HG02943 (cell line): ENCODE measurements at regions not wholly inside any gene's neighbourhood (a gene's known extent, or its start where the extent isn't known, plus 50 kb on each side); places are given as distances from the start of the nearest gene placed in this dataset.
"Not testable (repeated sequence)": the region's sequence is repeated elsewhere in the genome, so short reads cannot be mapped to it uniquely, and the experiment has no call there.

Experiments used
- ATAC-seq: cut with Tn5 transposase; IDR thresholded peaks from one replicate; pipeline ENCODE4 v1.9.1; 2021; ENCODE audit warnings: mild to moderate bottlenecking, low read depth, moderate library complexity; ENCODE audit not compliant: unreplicated experiment

DNA sequence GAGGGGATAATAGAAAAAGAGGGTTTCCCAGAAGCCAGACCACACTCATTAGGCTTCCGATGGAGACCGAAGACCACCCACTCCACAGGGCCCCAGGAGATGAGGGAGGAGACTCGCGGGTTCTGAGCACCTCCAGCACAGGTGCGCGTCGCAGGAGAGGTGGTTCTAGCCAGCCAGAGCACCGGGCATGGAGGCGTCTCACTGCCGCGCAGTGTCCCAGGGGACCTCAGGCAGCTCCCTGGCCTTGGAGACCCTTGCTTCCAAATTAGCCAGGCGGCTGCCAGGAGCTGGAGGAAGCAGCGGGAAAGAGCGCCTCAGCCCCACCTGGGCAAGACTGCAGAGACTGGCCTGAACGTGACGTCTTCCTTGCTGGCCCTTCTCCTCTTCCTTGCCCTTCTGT, 115.4 kb upstream of the FBXL7 start:
- no peak for ATAC-seq

DNA sequence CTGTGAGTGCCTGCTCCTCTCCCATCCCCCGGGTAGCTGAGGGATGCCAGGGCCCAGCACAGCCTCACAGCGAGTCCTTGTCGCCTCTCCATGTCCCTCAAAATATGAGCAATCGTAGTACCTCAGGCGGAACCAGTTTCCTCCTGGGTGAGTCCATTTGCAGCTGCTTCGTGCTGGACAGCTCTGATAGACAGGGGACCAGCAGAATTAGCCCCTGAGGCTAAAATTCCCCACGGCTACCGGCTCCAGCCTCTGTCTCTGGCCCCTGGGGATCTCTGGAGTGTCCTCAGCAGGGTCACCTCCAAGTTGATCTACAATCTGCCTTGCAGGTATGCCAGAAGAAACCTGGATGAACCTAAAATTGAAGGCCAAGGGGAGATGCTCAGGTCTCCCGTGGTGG, 115.8 kb upstream of the FBXL7 start:
- no peak for ATAC-seq

DNA sequence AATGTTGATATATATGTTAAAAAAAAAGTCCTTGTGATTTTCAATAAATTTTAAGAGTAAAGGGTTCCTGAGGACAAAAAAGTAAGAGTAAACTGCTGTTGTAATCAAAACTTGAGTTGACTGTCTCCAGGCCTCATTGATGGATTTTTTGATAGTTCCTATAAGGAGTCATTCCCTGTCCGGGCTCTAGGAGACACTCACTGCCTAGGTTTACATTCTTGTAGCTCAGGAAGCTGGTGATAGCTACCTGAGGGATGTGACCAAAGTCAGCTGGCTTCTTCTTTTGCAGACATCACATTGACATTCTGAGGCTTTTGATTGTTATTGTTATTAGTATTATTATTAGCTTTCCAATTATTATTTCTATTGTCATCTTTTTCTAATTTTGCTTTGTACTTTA, 116.5 kb upstream of the FBXL7 start:
- ATAC-seq = no peak

DNA sequence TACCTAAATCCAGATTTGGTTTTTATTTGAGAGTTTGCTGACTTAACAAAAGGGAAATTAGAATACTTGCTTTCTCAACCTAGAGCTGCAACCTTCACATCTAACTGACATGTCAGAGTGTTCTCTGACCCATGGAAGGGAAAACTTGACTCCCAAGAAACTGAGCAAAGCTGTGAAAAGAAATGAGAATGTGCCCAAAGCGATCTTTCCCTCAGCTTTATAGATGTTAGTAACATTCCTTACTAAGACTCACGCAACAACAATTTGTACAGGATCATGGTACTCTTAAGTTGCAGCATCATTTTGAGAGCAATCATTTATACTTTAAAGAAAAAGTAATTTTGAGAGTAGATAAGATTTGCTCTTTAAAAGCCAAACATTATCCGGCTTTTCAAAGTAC, 117.0 kb upstream of the FBXL7 start:
- ATAC-seq = no peak

DNA sequence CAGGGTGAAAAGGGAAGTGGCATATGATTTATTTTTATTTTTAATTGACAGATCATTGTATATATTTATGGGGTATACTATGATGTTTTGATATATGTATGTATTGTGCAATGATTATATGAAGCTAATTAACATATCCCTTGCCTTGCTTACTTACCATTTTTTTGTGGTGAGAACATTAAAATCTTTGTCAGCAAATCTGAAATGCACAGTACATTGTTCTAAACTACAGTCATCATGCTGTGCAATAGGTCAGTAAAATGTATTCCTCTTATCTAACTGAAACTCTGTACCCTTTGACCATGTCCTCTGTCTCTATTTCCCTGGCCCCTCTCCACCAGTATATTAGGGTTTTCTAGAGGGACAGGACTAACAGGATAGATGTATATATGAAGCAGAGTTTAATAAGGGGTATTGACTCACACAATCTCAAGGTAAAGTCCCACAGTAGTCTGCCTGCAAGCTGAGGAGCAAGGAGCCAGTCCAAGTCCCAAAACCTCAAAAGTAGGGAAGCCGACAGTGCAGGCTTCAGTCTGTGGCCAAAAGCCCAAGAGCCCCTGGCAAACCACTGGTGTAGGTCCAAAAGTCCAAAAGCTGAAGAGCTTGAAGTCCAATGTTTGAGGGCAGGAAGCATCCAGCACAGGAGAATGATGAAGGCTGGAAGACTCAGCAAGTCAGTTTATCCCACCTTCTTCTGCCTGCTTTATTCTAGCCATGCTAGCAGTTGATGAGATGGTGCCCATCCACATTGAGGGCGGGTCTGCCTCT, 122.2 kb upstream of the FBXL7 start:
- no peak for ATAC-seq

DNA sequence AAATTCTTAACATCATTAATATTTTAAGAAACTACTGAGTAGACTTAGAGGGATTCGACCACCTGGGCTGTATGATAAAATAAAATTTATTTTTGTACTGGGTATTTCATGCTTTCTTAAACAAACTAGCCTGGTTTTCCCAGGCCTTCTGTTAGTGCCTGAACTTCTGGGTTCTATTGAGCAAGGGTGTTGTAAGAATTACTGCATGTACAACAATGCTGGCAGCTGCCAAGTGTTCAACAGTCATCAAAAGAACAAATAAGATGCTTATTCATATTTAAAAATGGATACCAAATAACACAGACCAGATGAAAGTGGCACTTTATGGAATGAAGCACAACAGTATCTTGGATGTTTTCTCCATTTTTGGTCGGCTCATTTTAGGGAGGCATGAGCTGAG, 123.2 kb upstream of the FBXL7 start:
- ATAC-seq = no peak

DNA sequence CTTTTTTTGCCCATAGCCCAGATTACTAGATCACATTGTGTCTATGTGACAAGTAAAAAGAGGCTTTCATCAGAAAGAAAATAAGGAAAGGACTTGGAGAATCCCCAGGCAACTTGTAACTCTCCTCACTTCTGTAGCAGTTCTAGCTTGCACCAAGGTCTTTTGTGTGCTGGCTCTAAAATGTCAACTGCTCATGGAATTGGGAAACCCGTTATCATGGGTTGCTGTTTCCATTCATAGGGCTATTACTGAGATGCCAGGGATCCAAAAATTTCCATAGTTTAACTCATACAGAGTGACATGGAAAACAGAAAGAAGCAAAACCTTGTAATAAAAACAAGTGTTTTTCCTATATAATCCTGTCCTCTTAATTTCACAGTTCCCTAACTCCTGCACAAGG, 123.9 kb upstream of the FBXL7 start:
- ATAC-seq = no peak

DNA sequence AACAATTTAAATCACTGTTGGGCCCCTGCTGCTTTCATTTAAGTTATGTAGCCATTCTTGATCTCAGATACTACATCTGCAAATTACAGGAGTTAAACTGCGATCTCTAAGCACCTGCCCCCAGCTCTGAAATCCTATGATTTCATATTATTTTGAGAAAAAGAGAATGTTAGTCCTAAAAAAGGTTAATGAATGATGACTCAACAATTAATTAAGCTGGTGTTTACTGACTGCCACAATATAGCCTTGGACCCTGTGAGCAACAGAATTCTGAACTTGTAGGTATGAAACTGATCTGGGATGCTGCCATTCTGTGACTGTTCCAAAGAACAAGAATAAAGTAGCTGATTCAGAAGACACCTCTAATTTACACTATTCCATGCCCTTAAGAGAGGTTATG, 124.4 kb upstream of the FBXL7 start:
- ATAC-seq = no peak

DNA sequence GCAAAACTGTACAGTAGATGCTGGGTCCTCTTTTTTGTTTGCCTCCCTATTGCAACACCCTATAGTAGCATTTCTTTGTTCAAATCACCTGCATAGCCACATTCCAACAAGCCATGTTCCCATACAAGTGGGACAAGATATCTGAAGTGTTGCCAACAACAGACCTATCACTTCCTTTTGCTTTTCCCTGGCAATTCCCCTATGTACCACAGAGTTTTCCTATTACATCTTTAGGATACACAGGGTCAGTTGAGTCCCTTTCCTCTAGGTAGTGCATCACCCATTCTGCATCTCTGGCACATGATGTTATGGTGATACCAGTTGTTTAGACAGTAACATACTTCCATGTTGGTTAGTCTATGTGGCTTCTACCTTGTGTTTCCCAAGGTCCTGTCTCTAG, 125.1 kb upstream of the FBXL7 start:
- no peak for ATAC-seq

DNA sequence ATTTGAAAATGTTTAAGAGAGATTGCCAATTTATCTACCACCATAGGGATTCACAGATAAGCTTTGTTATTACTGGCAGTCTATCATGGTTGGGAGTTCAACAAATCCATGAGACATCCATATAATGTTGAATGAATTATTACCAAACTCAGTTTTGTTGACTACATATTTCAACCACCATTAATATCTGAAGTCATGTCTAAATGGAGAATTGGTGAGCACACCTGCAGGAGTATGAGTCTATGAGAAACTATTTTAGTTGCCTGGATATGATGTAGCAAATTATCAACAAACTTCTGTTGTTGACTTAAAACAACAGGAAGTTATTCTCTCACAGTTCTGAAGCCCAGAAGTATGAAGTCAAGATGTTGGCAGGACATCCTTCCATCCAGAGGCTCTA, 126.8 kb upstream of the FBXL7 start:
- no peak for ATAC-seq

DNA sequence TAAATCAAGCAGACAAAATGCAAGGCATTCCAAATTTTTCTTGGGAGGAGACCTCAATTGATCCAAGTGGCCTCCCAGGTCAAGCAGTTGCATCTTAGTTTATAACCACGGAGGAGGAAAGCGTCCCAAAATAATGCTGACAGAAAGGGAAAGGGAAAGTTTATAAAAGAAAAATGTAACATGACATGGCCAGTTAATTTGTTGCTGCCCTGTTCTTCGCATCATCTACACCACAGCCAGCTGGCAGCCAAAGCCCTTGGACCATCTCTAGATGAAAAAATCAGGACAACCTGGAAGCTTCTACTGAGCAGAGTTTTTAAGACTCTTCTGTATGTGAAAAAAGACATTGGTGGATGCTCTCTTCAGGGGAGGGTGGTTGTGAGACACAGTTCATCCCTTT, 128.8 kb upstream of the FBXL7 start:
- ATAC-seq = no peak

DNA sequence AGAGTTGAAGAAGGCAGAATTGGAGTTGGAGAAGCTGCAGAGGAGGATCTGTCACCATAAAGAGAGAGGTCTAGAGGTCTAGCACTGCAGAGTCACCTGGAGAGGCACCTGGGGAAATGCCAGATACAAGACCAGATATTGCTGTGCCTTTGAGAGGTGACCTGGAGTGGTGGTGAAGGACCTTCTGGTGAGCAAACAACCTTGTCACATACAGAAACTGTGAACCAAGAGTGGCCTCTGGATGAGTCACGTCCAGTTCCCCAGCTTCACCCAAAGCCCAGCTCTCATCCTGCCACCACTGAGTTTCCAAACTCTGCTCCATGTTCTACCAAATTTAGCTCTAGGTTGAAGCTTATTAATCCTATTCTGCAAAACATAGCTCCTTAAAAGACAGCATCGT, 131.1 kb upstream of the FBXL7 start:
- no peak for ATAC-seq

DNA sequence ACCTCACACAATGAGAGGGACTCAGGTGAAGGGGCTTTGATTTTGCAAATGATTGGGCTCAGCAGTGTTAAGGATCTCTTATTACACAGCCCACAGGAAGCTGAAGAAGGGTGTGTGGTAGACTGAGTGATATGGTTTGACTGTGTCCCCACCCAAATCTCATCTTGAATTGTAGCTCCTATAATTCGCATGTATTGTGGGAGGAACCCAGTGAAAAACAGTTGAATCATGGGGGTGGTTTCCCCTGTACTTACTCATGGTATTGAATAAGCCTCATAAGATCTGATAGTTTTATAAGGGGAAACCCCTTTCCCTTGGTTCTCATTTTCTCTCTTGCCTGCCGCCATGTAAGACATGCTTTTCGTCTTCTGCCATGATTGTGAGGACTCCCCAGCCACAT, 132.5 kb upstream of the FBXL7 start:
- ATAC-seq = no peak

DNA sequence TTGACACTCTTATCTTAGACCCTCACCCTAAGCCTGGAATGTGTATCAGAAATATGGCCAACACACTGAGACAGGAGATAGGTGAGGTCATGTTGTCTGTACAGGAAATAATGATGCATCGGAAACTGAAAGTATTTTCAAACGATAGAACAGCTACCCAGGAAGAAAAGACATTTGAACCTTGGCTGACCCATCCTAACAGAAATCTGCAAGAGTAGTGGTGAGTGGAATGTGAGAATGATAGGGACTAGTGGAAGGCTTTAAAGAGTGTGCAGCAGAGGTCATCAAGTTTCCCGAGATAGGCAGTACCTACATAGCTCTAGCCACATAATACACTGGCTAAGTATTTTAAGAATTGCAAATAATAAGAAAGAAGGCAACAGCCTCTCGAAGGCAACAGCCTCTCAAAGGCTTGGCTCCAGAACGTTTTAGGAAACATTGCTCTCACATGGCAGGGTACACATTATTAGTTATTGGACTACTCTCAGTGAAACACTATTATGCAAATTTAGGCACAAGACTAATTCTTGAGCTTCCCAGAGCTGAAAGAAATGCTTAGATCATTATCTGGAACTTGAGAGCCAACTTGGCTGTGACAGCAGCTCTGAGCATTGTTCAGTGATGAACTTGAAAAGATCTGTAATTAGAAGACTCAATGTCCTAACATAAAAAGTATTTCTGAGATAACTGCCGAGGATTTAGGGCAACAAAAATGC, 133.1 kb upstream of the FBXL7 start:
- no peak for ATAC-seq

DNA sequence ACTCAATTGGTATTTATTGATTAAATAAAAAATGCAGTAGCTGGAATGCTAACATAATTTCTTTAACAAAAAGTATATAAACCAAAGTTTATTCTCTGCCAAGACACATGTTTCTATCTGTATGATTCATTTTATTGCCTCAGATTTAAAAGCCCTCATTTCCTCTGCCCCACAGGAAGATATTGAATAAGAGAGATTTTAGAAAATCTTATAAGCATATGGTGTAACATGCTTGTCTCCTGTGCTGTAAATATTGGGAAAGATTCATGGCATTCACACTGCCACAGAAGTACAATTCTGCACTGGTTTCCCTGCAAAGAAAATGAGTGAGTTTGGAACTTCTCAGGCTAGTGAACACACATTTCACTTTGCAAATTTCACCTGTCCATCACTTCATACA, 134.9 kb upstream of the FBXL7 start:
- no peak for ATAC-seq

DNA sequence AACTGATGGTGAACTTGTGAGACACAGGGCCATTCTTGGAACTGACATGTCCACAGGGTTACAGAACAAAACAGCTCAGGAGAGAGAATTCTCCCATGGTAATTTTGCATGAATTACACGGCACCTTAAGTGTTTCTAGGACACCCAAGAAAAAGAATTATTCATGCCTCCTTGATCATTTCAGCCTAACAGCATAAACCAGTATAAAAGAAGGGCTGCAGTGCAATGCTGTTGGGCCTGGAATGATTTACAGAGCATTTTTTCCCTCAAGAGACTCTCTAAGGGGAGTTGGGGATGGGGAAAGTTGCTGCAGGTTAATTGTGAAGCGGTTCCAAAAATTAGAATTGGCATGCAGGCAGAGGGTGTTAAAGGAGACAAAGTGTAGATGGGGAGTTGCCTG, 136.4 kb upstream of the FBXL7 start:
- no peak for ATAC-seq

DNA sequence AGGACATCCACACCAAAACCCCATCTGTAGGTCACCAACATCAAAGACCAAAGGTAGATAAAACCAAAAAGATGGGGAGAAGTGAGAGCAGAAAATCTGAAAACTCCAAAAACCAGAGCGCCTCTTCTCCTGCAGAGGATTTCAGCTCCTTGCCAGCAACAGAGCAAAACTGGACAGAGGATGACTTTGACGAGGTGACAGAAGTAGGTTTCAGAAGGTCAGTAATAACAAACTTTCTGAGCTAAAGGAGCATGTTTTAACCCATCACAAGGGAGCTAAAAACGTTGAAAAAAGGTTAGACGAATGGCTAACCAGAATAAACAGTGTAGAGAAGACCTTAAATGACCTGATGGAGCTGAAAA, 142.9 kb upstream of the FBXL7 start:
- not testable (repeated sequence) for ATAC-seq

DNA sequence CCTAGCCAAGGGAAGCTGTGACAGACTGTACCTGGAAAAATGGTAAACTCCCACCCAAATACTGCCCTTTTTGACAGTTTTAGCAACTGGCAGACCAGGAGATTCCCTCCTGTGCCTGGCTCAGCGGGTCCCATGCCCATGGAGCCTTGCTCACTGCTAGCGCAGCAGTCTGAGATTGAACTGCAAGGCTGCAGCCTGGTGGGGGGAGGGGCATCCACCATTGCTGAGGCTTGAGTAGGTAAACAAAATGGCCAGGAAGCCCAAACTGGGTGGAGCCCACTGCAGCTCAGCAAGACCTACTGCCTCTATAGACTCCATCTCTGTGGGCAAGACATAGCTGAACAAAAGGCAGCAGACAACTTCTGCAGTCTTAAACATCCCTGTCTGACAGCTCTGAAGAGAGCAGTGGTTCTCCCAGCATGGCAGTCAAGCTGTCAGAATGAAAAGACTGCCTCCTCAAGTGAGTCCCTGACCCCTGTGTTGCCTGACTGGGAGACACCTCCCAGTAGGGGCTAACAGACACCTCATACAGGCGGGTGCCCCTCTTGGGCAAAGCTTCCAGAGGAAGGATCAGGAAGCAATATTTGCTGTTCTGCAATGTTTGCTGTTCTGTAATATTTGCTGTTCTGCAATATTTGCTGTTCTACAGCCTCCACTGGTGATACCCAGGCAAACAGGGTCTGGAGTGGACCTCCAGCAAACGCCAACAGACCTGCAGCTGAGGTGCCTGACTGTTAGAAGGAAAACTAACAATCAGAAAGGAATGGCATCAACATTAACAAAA, 143.5 kb upstream of the FBXL7 start:
- not testable (repeated sequence) for ATAC-seq

DNA sequence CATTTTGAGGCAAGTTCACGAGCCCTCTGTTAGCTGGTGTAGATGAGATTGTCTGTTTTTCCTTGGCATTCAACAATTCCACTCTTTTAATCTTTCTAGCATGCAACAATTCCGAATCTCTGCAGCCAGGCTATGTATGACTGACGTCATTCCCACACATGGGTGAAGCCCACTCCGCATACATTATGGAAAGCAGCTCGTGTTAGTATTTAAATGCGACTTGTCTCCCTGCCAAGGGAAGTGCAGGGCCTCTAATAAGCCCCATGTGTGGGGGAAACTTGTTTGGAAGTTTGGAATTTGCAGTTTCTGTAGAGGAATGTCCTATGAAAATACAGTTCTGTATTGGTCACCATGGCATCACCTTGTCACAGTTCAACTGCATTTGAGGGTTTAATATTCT, 146.0 kb upstream of the FBXL7 start:
- no peak for ATAC-seq

DNA sequence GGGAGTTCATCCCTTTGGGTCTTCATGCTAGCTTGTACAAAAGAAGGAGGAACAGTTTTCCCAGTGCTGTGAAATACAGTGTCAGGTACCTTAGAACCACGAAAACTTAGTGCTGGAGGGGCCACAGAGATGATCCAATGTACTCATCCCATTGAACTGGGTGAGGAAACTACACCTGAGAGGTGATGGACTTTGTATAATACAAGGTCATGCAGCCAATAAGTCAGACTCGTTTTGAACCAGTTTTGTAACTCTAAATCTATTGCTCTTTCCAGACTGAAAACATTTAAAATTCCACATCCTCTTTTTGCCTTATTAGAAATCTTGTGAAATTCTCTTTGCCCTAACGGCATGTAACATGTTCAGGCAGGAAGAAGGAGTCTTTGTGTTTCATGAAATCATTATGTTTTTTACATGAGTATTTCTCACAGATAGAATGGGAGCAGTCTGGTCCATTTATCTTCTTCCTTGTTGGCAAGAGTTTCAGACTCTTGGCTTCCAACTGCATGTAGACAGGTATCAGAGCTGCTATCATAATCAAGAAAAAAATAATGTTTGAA, 146.8 kb upstream of the FBXL7 start:
- ATAC-seq = no peak

DNA sequence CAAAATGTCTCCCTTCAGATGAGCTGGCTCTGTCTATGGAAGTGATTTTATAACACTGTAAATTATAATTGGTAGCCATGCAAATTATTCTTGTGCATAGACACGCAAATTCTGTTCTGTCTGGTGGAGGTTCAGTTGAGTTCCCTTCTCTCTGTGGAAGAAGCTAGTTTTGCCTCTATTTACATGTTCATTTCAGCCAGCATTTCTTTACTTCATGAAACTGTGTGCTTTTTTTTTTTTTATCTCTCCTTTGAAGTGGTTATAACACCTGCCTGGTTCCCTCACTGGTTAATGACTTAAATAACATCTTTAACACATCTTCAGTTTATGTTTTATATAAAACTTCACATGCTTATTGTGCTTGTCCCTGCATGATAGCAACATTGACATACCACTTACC, 149.4 kb upstream of the FBXL7 start:
- no peak for ATAC-seq
